HEK293 (cell line): ENCODE measurements at regions not wholly inside any gene's neighbourhood (a gene's known extent, or its start where the extent isn't known, plus 50 kb on each side); places are given as distances from the start of the nearest gene placed in this dataset.
A peak's percentile ranks its signal among the peaks of the same experiment; 100 is the strongest.

ENCODE experiments used
- CTCF ChIA-PET: fragments of 350-600 bp; formaldehyde crosslinking; extraction: SDS; loops from one replicate; lab custom pipeline; 2021; ENCODE audit warnings: antibody characterized with exemption; lab: Yijun Ruan, JAX
- POLR2A ChIA-PET: fragments of 300-600 bp; formaldehyde crosslinking; extraction: SDS; loops from one replicate; lab custom pipeline; 2020; ENCODE audit warnings: antibody characterized with exemption, inconsistent platforms; lab: Yijun Ruan, JAX
- H3K27ac ChIP-seq: fragments of 200-500 bp; sonication (Bioruptor generic); 2 replicates; pipeline ENCODE4 v1.5.1; 2014; ENCODE audit warnings: low read depth, low read length, control low read depth, inconsistent platforms; ENCODE audit errors: extremely low read depth
- H3K36me3 ChIP-seq, 2 experiments: fragments of 200-500 bp in 1 of 2; sonication (Bioruptor generic) in 1 of 2; 1 replicate in 1 of 2; 2 replicates in 1 of 2; pipeline ENCODE4 v1.5.1; 2014 to 2017; ENCODE audit warnings: inconsistent platforms in 2 of 2, low read length in 2 of 2; ENCODE audit not compliant: control insufficient read depth in 2 of 2, insufficient read depth in 1 of 2
- H3K4me1 ChIP-seq: fragments of 200-500 bp; sonication (Bioruptor generic); 2 replicates; pipeline ENCODE4 v1.5.1; 2014; ENCODE audit warnings: mild to moderate bottlenecking, low read length, inconsistent platforms; ENCODE audit not compliant: control insufficient read depth, insufficient read depth
- H3K4me3 ChIP-seq: 2 replicates; pipeline ENCODE4 v1.5.1; 2011; ENCODE audit warnings: low read depth, mild to moderate bottlenecking, control low read depth, low read length, moderate library complexity
- H3K9me3 ChIP-seq: fragments of 200-500 bp; sonication (Bioruptor generic); 2 replicates; pipeline ENCODE4 v1.5.1; 2014; ENCODE audit warnings: low read depth, low read length, inconsistent platforms; ENCODE audit not compliant: control insufficient read depth, insufficient read depth
- BCL11A ChIP-seq: fragments of 450-650 bp; formaldehyde crosslinking; IDR thresholded peaks from 2 replicates; pipeline ENCODE4 v1.5.1; 2016; ENCODE audit warnings: low read depth, missing biosample characterization, missing genetic modification characterization
- GLI4 ChIP-seq: fragments of 450-650 bp; formaldehyde crosslinking; IDR thresholded peaks from 2 replicates; pipeline ENCODE4 v1.5.1; 2016; ENCODE audit warnings: missing biosample characterization, missing genetic modification characterization
- SP7 ChIP-seq: fragments of 450-650 bp; formaldehyde crosslinking; IDR thresholded peaks from 2 replicates; pipeline ENCODE4 v1.5.1; 2016; ENCODE audit warnings: missing biosample characterization, missing genetic modification characterization
- YY1 ChIP-seq: fragments of 450-650 bp; formaldehyde crosslinking; IDR thresholded peaks from 2 replicates; pipeline ENCODE4 v1.5.1; 2018; ENCODE audit warnings: missing biosample characterization, missing genetic modification characterization
- ZBTB21 ChIP-seq: fragments of 450-650 bp; formaldehyde crosslinking; IDR thresholded peaks from 2 replicates; pipeline ENCODE4 v1.5.1; 2017; ENCODE audit warnings: missing biosample characterization, missing genetic modification characterization
- ZNF112 ChIP-seq: fragments of 450-650 bp; formaldehyde crosslinking; IDR thresholded peaks from 2 replicates; pipeline ENCODE4 v1.5.0; 2017; ENCODE audit warnings: missing biosample characterization, missing genetic modification characterization
- ZNF133 ChIP-seq: fragments of 450-650 bp; formaldehyde crosslinking; IDR thresholded peaks from 2 replicates; pipeline ENCODE4 v1.5.1; 2016; ENCODE audit warnings: missing biosample characterization, missing genetic modification characterization
- ZNF266 ChIP-seq: fragments of 450-650 bp; formaldehyde crosslinking; IDR thresholded peaks from 2 replicates; pipeline ENCODE4 v1.5.1; 2016; ENCODE audit warnings: missing biosample characterization, missing genetic modification characterization, low read depth
- ZNF341 ChIP-seq: fragments of 450-650 bp; formaldehyde crosslinking; IDR thresholded peaks from 2 replicates; pipeline ENCODE4; 2016; ENCODE audit warnings: low read depth, missing biosample characterization, missing genetic modification characterization
- ZNF416 ChIP-seq: fragments of 450-650 bp; formaldehyde crosslinking; IDR thresholded peaks from 2 replicates; pipeline ENCODE4 v1.5.1; 2016; ENCODE audit warnings: missing biosample characterization, missing genetic modification characterization
- ZNF529 ChIP-seq: fragments of 450-650 bp; formaldehyde crosslinking; IDR thresholded peaks from 2 replicates; pipeline ENCODE4 v1.5.1; 2017; ENCODE audit warnings: missing genetic modification characterization, missing biosample characterization; ENCODE audit not compliant: insufficient replicate concordance
- ZNF561 ChIP-seq: fragments of 450-650 bp; IDR thresholded peaks from 2 replicates; pipeline ENCODE4 v1.5.1; 2018; ENCODE audit warnings: missing biosample characterization, missing genetic modification characterization, borderline replicate concordance
- ZNF596 ChIP-seq: fragments of 450-650 bp; IDR thresholded peaks from 2 replicates; pipeline ENCODE4 v1.5.0; 2018; ENCODE audit warnings: missing biosample characterization, mild to moderate bottlenecking, missing genetic modification characterization, moderate library complexity
- ZNF777 ChIP-seq: fragments of 450-650 bp; formaldehyde crosslinking; IDR thresholded peaks from 2 replicates; pipeline ENCODE4 v1.5.1; 2017; ENCODE audit warnings: missing biosample characterization, missing genetic modification characterization, borderline replicate concordance
- TF ChIP-seq, protein P1 (sequence below): fragments of 450-650 bp; formaldehyde crosslinking; conservative IDR thresholded peaks from 2 replicates; pipeline ENCODE4 v1.5.1; 2016; ENCODE audit warnings: low read depth, missing biosample characterization, missing genetic modification characterization
- TF ChIP-seq, protein P2 (sequence below): fragments of 450-650 bp; formaldehyde crosslinking; IDR thresholded peaks from 2 replicates; pipeline ENCODE4 v1.5.1; 2017; ENCODE audit warnings: missing biosample characterization, missing genetic modification characterization
- TF ChIP-seq, protein P3 (sequence below): fragments of 450-650 bp; formaldehyde crosslinking; IDR thresholded peaks from 2 replicates; pipeline ENCODE4 v1.5.1; 2016; ENCODE audit warnings: missing biosample characterization, missing genetic modification characterization

DNA sequence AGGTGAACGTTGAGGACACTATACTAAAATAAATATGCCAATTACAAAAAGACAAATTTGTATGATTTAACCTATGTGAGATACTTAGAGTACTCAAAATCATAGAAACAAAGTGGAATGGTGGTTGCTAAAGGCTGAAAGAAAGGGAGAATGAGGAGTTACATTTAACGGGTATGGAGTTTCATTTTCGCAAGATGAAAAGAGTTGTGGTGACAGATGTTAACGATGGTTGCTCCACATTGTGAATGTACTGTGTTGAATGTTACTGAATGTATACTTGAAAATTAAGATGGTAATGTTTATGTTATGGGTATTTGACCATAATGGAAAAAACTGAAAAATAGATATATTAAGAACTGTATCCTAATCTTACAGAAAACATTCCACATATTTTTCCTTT lies 51.3 kb upstream of the MOCS2 start:
- no peaks in the 10 kb centered on the region for H3K36me3 ChIP-seq
- no peak overlapping the region for H3K27ac ChIP-seq
- H3K4me1 ChIP-seq, result no peaks in the 10 kb centered on the region
- H3K4me3 ChIP-seq, result no peak overlapping the region
- no peak for TF ChIP-seq YY1
- TF ChIP-seq, protein P1, sequence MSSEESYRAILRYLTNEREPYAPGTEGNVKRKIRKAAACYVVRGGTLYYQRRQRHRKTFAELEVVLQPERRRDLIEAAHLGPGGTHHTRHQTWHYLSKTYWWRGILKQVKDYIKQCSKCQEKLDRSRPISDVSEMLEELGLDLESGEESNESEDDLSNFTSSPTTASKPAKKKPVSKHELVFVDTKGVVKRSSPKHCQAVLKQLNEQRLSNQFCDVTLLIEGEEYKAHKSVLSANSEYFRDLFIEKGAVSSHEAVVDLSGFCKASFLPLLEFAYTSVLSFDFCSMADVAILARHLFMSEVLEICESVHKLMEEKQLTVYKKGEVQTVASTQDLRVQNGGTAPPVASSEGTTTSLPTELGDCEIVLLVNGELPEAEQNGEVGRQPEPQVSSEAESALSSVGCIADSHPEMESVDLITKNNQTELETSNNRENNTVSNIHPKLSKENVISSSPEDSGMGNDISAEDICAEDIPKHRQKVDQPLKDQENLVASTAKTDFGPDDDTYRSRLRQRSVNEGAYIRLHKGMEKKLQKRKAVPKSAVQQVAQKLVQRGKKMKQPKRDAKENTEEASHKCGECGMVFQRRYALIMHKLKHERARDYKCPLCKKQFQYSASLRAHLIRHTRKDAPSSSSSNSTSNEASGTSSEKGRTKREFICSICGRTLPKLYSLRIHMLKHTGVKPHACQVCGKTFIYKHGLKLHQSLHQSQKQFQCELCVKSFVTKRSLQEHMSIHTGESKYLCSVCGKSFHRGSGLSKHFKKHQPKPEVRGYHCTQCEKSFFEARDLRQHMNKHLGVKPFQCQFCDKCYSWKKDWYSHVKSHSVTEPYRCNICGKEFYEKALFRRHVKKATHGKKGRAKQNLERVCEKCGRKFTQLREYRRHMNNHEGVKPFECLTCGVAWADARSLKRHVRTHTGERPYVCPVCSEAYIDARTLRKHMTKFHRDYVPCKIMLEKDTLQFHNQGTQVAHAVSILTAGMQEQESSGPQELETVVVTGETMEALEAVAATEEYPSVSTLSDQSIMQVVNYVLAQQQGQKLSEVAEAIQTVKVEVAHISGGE (tag by site-specific recombination), result no peak
- no peak for TF ChIP-seq ZNF529 (tag by site-specific recombination)
- TF ChIP-seq, protein P2, sequence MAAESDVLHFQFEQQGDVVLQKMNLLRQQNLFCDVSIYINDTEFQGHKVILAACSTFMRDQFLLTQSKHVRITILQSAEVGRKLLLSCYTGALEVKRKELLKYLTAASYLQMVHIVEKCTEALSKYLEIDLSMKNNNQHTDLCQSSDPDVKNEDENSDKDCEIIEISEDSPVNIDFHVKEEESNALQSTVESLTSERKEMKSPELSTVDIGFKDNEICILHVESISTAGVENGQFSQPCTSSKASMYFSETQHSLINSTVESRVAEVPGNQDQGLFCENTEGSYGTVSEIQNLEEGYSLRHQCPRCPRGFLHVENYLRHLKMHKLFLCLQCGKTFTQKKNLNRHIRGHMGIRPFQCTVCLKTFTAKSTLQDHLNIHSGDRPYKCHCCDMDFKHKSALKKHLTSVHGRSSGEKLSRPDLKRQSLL, result no peak
- no peak for TF ChIP-seq ZNF112 (tag by site-specific recombination)
- no peak for TF ChIP-seq ZBTB21 (tag by site-specific recombination)
- TF ChIP-seq ZNF561 (tag by site-specific recombination), result no peak
- no peak for TF ChIP-seq ZNF777
- TF ChIP-seq ZNF266 (tag by site-specific recombination), result no peak
- TF ChIP-seq ZNF416 (tag by site-specific recombination), result no peak
- no peak for TF ChIP-seq BCL11A (tag by site-specific recombination)
- TF ChIP-seq GLI4 (tag by site-specific recombination), result no peak
- TF ChIP-seq ZNF133 (tag by site-specific recombination), result no peak
- TF ChIP-seq, protein P3, sequence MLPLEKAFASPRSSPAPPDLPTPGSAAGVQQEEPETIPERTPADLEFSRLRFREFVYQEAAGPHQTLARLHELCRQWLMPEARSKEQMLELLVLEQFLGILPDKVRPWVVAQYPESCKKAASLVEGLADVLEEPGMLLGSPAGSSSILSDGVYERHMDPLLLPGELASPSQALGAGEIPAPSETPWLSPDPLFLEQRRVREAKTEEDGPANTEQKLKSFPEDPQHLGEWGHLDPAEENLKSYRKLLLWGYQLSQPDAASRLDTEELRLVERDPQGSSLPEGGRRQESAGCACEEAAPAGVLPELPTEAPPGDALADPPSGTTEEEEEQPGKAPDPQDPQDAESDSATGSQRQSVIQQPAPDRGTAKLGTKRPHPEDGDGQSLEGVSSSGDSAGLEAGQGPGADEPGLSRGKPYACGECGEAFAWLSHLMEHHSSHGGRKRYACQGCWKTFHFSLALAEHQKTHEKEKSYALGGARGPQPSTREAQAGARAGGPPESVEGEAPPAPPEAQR (tag by site-specific recombination), result no peak
- TF ChIP-seq ZNF341 (tag by site-specific recombination), result no peak
- CTCF ChIA-PET, result no interaction called here
- H3K9me3 ChIP-seq, result no peaks in the 10 kb centered on the region
- POLR2A ChIA-PET, result no interaction called here

DNA sequence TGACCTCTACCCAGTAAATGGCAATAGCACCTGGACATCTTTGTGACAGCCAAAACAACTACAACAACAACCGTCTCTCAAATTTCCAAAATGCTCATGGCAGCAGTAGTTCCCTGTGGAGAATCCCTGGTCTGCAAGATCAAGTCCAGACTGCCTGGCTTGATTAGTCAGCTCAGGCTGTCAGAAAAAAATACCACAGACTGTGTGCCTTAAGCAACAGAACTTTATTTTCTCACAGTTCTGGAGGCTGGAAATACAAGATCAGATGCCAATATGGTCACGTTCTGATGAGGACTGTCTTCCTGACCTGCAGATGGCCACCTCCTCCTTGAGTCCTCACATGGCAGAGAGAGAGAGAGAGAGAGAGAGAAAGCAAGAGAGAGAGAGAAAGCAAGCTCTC lies 52.3 kb upstream of the MOCS2 start:
- ChIA-PET POLR2A (no interaction called here), CTCF (interaction anchor here (0.5 to 1.0 kb wide), 2 partner anchors 10 to 1052 kb away, joined by 3 to 4 read pairs; no protein-coding TSS in a partner anchor)
- Histone ChIP-seq H3K36me3 (no peaks in the 10 kb centered on the region), H3K4me3 (no peak overlapping the region), H3K9me3 (no peaks in the 10 kb centered on the region), H3K27ac (no peak overlapping the region), H3K4me1 (no peaks in the 10 kb centered on the region)
- TF ChIP-seq SP7, result no peak
- TF ChIP-seq ZNF596 (tag by site-specific recombination), result 0 out of 2 replicates have a peak, but pooled peaks have one; percentile 19
